Neuronal stem cell (in vitro differentiated cells): ENCODE measurements at regions not wholly inside any gene's neighbourhood (a gene's known extent, or its start where the extent isn't known, plus 50 kb on each side); places are given as distances from the start of the nearest gene placed in this dataset.

Experiments
- DNase-seq: peaks from one replicate; pipeline ENCODE4 v3.0.0-alpha.2; 2013; ENCODE audit warnings: low spot score
- H2AFZ ChIP-seq: one replicate; pipeline ENCODE4 v1.6.1; 2013; ENCODE audit warnings: mild to moderate bottlenecking, low read length, inconsistent platforms
- H2AK5ac ChIP-seq: 2 replicates; pipeline ENCODE4 v1.6.1; 2013; ENCODE audit warnings: low read depth, mild to moderate bottlenecking, inconsistent platforms, low read length, moderate library complexity, mixed read lengths
- H2BK120ac ChIP-seq: 2 replicates; pipeline ENCODE4 v1.6.1; 2013; ENCODE audit warnings: low read depth, mild to moderate bottlenecking, inconsistent platforms, low read length, moderate library complexity, mixed read lengths
- H2BK12ac ChIP-seq: one replicate; pipeline ENCODE4 v1.6.1; 2013; ENCODE audit warnings: low read length, inconsistent platforms
- H2BK15ac ChIP-seq: 2 replicates; pipeline ENCODE4 v1.6.1; 2013; ENCODE audit warnings: mild to moderate bottlenecking, low read length, inconsistent platforms, mixed read lengths
- H2BK5ac ChIP-seq: one replicate; pipeline ENCODE4 v1.6.1; 2013; ENCODE audit warnings: inconsistent platforms, mild to moderate bottlenecking, low read length, moderate library complexity
- H3K14ac ChIP-seq: one replicate; pipeline ENCODE4 v1.6.1; 2013; ENCODE audit warnings: low read length, inconsistent platforms
- H3K18ac ChIP-seq: 2 replicates; pipeline ENCODE4 v1.6.1; 2013; ENCODE audit warnings: low read length, inconsistent platforms
- H3K23ac ChIP-seq: 2 replicates; pipeline ENCODE4 v1.6.1; 2013; ENCODE audit warnings: low read depth, mild to moderate bottlenecking, mixed read lengths, low read length, inconsistent platforms; ENCODE audit not compliant: poor library complexity
- H3K27ac ChIP-seq: replicated peaks from 3 replicates; pipeline ENCODE4 v1.5.1; 2013; ENCODE audit warnings: low read length, inconsistent platforms
- H3K27me3 ChIP-seq, 3 experiments: 2 replicates each; pipeline ENCODE4 v1.6.1; 2013; ENCODE audit warnings: low read length in 3 of 3, mild to moderate bottlenecking in 2 of 3, inconsistent platforms in 1 of 3, low read depth in 1 of 3, mixed read lengths in 1 of 3, moderate library complexity in 1 of 3; ENCODE audit not compliant: control insufficient read depth in 3 of 3, insufficient read depth in 3 of 3
- H3K36me3 ChIP-seq, 2 donors: replicated peaks in 1 of 2; 2 replicates each; pipeline ENCODE4 v1.6.1; 2013; ENCODE audit warnings: low read length in 2 of 2; ENCODE audit not compliant: control insufficient read depth in 2 of 2, insufficient read depth in 2 of 2
- H3K4ac ChIP-seq: 2 replicates; pipeline ENCODE4 v1.6.1; 2013; ENCODE audit warnings: inconsistent platforms, mild to moderate bottlenecking, low read length, moderate library complexity
- H3K4me1 ChIP-seq, 2 donors: 1 replicate in 1 of 2; 2 replicates in 1 of 2; pipeline ENCODE4 v1.6.1; 2013; ENCODE audit warnings: low read length in 2 of 2, low read depth in 1 of 2; ENCODE audit not compliant: control insufficient read depth in 2 of 2, insufficient read depth in 1 of 2
- H3K4me2 ChIP-seq: one replicate; pipeline ENCODE4 v1.6.1; 2013; ENCODE audit warnings: mild to moderate bottlenecking, low read length, inconsistent platforms; ENCODE audit not compliant: insufficient read depth, poor library complexity, severe bottlenecking
- H3K4me3 ChIP-seq, 2 donors: 2 replicates each; pipeline ENCODE4 v1.5.1; 2013; ENCODE audit warnings: low read length in 2 of 2, mild to moderate bottlenecking in 2 of 2, inconsistent platforms in 1 of 2, moderate library complexity in 1 of 2
- H3K79me1 ChIP-seq: one replicate; pipeline ENCODE4 v1.6.1; 2013; ENCODE audit warnings: low read depth, mild to moderate bottlenecking, inconsistent platforms, low read length, moderate library complexity
- H3K9ac ChIP-seq: one replicate; pipeline ENCODE4 v1.6.1; 2013; ENCODE audit warnings: mild to moderate bottlenecking, low read depth, low read length, inconsistent platforms; ENCODE audit not compliant: poor library complexity
- H3K9me3 ChIP-seq, 2 donors: replicated peaks in 1 of 2; 2 replicates each; pipeline versions ENCODE3 to v1.6.1; 2013; ENCODE audit warnings: low read length in 2 of 2, mild to moderate bottlenecking in 2 of 2, inconsistent platforms in 1 of 2, low read depth in 1 of 2, mixed read lengths in 1 of 2, moderate library complexity in 1 of 2; ENCODE audit not compliant: control insufficient read depth in 2 of 2, insufficient read depth in 1 of 2
- H4K8ac ChIP-seq: one replicate; pipeline ENCODE4 v1.6.1; 2013; ENCODE audit warnings: low read depth, mild to moderate bottlenecking, inconsistent platforms, low read length, moderate library complexity
- H4K91ac ChIP-seq: one replicate; pipeline ENCODE4 v1.6.1; 2013; ENCODE audit warnings: low read length, low read depth, mild to moderate bottlenecking, inconsistent platforms; ENCODE audit not compliant: poor library complexity
- WGBS, 2 donors: extraction: QIAGEN DNeasy Blood & Tissue Kit; methylation state at CpG; one replicate each; pipeline ENCODE4 v1.1.7; 2013; ENCODE audit warnings: missing lambda C conversion rate in 2 of 2, mixed read lengths in 1 of 2; ENCODE audit not compliant: insufficient read length in 2 of 2, insufficient replicate concordance in 1 of 2; ENCODE audit errors: extremely low coverage in 2 of 2; 5-methylcytosine and 5-hydroxymethylcytosine counted together

DNA sequence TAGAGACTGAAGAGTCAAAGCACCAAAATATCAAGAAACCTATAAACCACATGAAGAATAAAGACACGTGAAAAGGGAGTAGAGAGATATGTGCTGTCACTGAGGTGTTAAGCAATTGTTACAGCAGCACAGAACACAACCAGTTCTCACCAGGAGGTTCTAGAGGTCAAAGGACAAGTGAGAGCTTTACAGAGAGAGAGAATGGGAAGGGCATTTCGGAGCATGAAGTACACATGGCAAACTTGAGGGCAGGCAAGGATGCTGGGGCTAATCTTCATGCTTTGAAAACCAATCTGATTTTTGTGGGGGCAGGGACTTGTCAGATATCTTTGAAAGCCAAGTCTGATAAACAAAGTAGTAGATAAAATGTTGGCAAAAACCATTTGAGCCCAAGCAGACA, 142.3 kb upstream of the NRSN1 start:
- H3K79me1 ChIP-seq = no peaks in the 10 kb centered on the region
- H3K23ac ChIP-seq = no peak overlapping the region
- no peak overlapping the region for H3K4me2 ChIP-seq
- no CpG with 5 or more reads among the region's 2 CpGs for WGBS, 2 donors
- H3K4me3 ChIP-seq = no peak overlapping the region
- H3K14ac ChIP-seq = no peak overlapping the region
- no peak overlapping the region for H3K9ac ChIP-seq
- no peak overlapping the region for H3K4ac ChIP-seq
- H3K18ac ChIP-seq = no peak overlapping the region
- no peak overlapping the region for H2BK5ac ChIP-seq
- H2BK12ac ChIP-seq = no peak overlapping the region
- no peaks in the 10 kb centered on the region for H3K9me3 ChIP-seq
- DNase-seq = peak; percentile 14
- no peaks in the 10 kb centered on the region for H3K27me3 ChIP-seq
- no peak overlapping the region for H2AK5ac ChIP-seq
- no peak overlapping the region for H2AFZ ChIP-seq
- H4K8ac ChIP-seq = no peak overlapping the region
- no peak overlapping the region for H3K27ac ChIP-seq
- H2BK120ac ChIP-seq = no peak overlapping the region
- H3K4me1 ChIP-seq = peaks cover 1 to 2% of the 10 kb centered on the region in 2 donors
- H3K36me3 ChIP-seq = no peaks in the 10 kb centered on the region
- no peak overlapping the region for H4K91ac ChIP-seq
- no peak overlapping the region for H2BK15ac ChIP-seq

DNA sequence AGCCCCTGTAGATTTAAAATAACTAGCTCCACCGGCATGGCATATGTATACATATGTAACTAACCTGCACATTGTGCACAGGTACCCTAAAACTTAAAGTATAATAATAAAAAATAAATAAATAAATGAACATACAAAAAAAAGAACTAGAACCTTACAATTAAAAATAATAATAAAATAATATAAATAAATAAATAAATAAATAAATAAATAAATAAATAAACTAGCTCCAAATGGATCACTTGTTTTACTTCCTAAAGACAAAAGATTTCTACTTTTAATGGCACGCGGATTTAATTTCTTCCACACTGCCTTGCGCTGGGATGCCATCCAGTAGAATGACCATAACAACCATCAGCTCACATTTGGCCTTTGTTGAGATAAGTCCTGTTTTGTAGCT, 141.0 kb upstream of the NRSN1 start:
- Histone ChIP-seq H3K4me1 (peaks cover 1 to 2% of the 10 kb centered on the region in 2 donors), H3K4me2 (no peak overlapping the region), H3K79me1 (no peaks in the 10 kb centered on the region), H3K27me3 (no peaks in the 10 kb centered on the region), H4K91ac (no peak overlapping the region), H3K9ac (no peak overlapping the region), H2BK12ac (no peak overlapping the region), H2BK5ac (no peak overlapping the region), H2AK5ac (no peak overlapping the region), H3K18ac (no peak overlapping the region), H3K23ac (no peak overlapping the region), H2BK15ac (no peak overlapping the region), H2AFZ (no peak overlapping the region), H3K9me3 (no peaks in the 10 kb centered on the region), H4K8ac (no peak overlapping the region), H3K4ac (no peak overlapping the region), H3K36me3 (no peaks in the 10 kb centered on the region), H3K27ac (no peak overlapping the region), H3K4me3 (no peak overlapping the region), H3K14ac (no peak overlapping the region), H2BK120ac (no peak overlapping the region)
- no CpG with 5 or more reads among the region's 4 CpGs for WGBS, 2 donors
- no peak for DNase-seq

DNA sequence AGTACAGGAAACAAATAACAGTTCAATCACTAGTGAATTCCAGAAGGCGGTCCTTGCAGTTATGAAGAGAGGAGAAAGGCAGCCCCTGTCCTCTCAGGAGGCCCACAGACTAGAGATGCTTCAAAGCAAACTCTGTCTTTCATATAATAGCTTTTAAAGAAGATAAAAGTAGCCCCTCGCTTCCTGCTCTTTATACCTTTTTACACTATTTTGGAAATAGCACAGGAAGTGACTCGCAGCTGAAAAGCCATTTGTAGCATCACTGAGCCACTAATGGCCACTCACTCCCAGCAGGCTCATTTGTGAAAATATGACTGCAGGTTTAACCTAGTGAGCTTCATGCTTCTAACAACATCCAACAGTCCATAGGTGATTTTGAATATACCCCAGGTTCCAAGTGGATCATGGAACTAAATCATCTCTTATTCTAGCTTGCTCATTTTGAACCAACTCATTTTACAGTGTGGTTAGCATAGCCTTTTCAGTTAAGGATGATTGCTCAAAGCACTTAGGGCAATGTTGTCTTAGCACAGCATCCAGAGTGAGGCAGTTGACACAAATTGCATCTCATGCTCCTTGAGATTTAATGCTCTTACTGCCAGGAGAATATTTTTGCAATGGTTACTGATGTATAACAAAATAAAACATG, 136.0 kb upstream of the NRSN1 start:
- no peak overlapping the region for H2BK12ac ChIP-seq
- no peak overlapping the region for H3K9ac ChIP-seq
- no peak for DNase-seq
- no peaks in the 10 kb centered on the region for H3K27me3 ChIP-seq
- no peak overlapping the region for H2BK15ac ChIP-seq
- H3K36me3 ChIP-seq = no peaks in the 10 kb centered on the region
- H2BK5ac ChIP-seq = no peak overlapping the region
- no peak overlapping the region for H2BK120ac ChIP-seq
- no peak overlapping the region for H3K18ac ChIP-seq
- no peak overlapping the region for H3K14ac ChIP-seq
- no peak overlapping the region for H3K4me3 ChIP-seq
- H3K9me3 ChIP-seq = no peaks in the 10 kb centered on the region
- WGBS, 2 donors = no CpG with 5 or more reads among the region's 3 CpGs
- H3K23ac ChIP-seq = no peak overlapping the region
- no peaks in the 10 kb centered on the region for H3K4me1 ChIP-seq
- no peak overlapping the region for H3K4me2 ChIP-seq
- no peaks in the 10 kb centered on the region for H3K79me1 ChIP-seq
- H2AFZ ChIP-seq = no peak overlapping the region
- no peak overlapping the region for H2AK5ac ChIP-seq
- H3K4ac ChIP-seq = no peak overlapping the region
- H4K91ac ChIP-seq = no peak overlapping the region
- H3K27ac ChIP-seq = no peak overlapping the region
- no peak overlapping the region for H4K8ac ChIP-seq

DNA sequence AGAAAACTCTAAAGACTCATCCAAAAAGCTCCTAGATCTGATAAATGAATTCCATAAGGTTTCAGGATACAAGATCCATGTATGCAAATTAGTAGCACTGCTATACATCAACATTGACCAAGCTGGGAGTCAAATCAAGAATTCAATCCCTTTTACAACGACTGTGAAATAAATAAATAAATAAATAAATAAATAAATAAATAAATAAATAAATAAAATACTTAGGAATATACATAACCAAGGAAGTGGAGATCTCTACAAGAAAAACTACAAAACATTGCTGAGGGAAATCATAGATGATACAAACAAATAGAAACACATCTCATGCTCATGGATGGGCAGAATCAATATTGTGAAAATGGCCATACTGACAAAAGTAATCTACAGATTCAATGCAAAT, 132.0 kb upstream of the NRSN1 start:
- Histone ChIP-seq H3K27me3 (peaks cover 0 to 2% (median 0%) of the 10 kb centered on the region in 3 experiments), H3K9ac (no peak overlapping the region), H3K36me3 (no peaks in the 10 kb centered on the region), H4K91ac (no peak overlapping the region), H3K23ac (no peak overlapping the region), H3K14ac (no peak overlapping the region), H2AFZ (no peak overlapping the region), H3K4me1 (no peaks in the 10 kb centered on the region), H2BK15ac (no peak overlapping the region), H4K8ac (no peak overlapping the region), H3K9me3 (no peaks in the 10 kb centered on the region), H3K4me3 (no peak overlapping the region), H3K18ac (no peak overlapping the region), H3K79me1 (no peaks in the 10 kb centered on the region), H3K27ac (no peak overlapping the region), H2BK5ac (no peak overlapping the region), H3K4me2 (no peak overlapping the region), H3K4ac (no peak overlapping the region), H2BK12ac (no peak overlapping the region), H2BK120ac (no peak overlapping the region), H2AK5ac (no peak overlapping the region)
- DNase-seq = no peak
- WGBS, 2 donors = no CpG with 5 or more reads among the region's 1 CpG
